BLaER1 treated with 17β-estradiol and CSF1 and Interleukin-3, amounts not matched to agents 10 nM and 100 nM (cell line): ENCODE measurements at regions not wholly inside any gene's neighbourhood (a gene's known extent, or its start where the extent isn't known, plus 50 kb on each side); places are given as distances from the start of the nearest gene placed in this dataset.

Experiments
- H3K27ac ChIP-seq, 11 experiments: shearing (Covaris generic); formaldehyde crosslinking; 2 replicates each; pipeline ENCODE4 v1.8.1; 2022
- H3K27me3 ChIP-seq, 11 experiments: shearing (Covaris generic); formaldehyde crosslinking; 2 replicates each; pipeline ENCODE4 v1.8.1; 2022
- H3K36me3 ChIP-seq, 11 experiments: shearing (Covaris generic); formaldehyde crosslinking; 2 replicates each; pipeline ENCODE4 v1.8.1; 2022
- H3K4me1 ChIP-seq, 10 experiments: shearing (Covaris generic); formaldehyde crosslinking; 2 replicates each; pipeline ENCODE4 v1.8.1; 2022
- H3K4me2 ChIP-seq, 11 experiments: shearing (Covaris generic); formaldehyde crosslinking; 2 replicates each; pipeline ENCODE4 v1.8.1; 2022
- H3K4me3 ChIP-seq, 10 experiments: shearing (Covaris generic); formaldehyde crosslinking; 2 replicates each; pipeline ENCODE4 v1.8.1; 2022
- H3K9ac ChIP-seq, 11 experiments: shearing (Covaris generic); formaldehyde crosslinking; 2 replicates each; pipeline ENCODE4 v1.8.1; 2022
- H3K9me3 ChIP-seq, 11 experiments: shearing (Covaris generic); formaldehyde crosslinking; replicated peaks in 1 of 11; 2 replicates each; pipeline ENCODE4 v1.8.1; 2022
- H4K20me1 ChIP-seq, 11 experiments: shearing (Covaris generic); formaldehyde crosslinking; 2 replicates each; pipeline ENCODE4 v1.8.1; 2022
- Cebpa-rat ChIP-seq, 11 experiments: shearing (Covaris generic); IDR thresholded peaks; 2 replicates each; pipeline ENCODE4 v1.8.1; 2022

DNA sequence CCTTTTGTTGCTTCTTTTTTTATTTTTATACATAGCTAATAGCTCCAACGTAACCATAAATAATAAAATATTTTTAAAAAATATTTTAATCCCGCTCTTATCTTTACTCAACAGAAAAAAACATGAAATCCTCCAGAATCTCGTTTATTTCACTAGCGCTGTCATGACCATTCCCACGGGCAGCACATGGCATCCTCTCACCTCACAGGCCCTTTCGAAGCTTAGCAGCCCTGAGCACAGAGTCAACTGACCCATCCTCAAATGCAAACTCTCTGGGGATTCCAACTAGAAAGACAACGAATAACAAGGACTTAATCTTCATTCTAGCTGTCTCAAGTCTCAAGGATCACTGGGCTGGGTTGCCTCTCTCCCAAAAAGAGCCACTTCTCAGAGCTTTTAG is 285.9 kb upstream of the PPARGC1A start:
- Histone ChIP-seq H3K4me3 (no peak overlapping the region), H3K27me3 (no peaks in the 10 kb centered on the region), H3K4me2 (no peak overlapping the region), H3K36me3 (no peaks in the 10 kb centered on the region), H3K27ac (no peak overlapping the region), H3K9ac (no peak overlapping the region), H3K4me1 (peaks cover 0 to 4% (median 0%) of the 10 kb centered on the region in 10 experiments; a peak in 2 of 20 replicates), H3K9me3 (no peaks in the 10 kb centered on the region), H4K20me1 (no peaks in the 10 kb centered on the region)
- TF ChIP-seq Cebpa-rat (IDR thresholded peaks at IDR 0.05) = no peak

- no peak overlapping the region for H3K27ac ChIP-seq
- TF ChIP-seq Cebpa-rat (IDR thresholded peaks at IDR 0.05) = no peak
- no peaks in the 10 kb centered on the region for H3K27me3 ChIP-seq
- H3K4me1 ChIP-seq = peaks cover 0 to 4% (median 0%) of the 10 kb centered on the region in 10 experiments; a peak in 2 of 20 replicates
- H3K4me2 ChIP-seq = no peak overlapping the region
- no peak overlapping the region for H3K4me3 ChIP-seq
- no peaks in the 10 kb centered on the region for H3K36me3 ChIP-seq
- H3K9me3 ChIP-seq = no peaks in the 10 kb centered on the region
- H4K20me1 ChIP-seq = no peaks in the 10 kb centered on the region
- no peak overlapping the region for H3K9ac ChIP-seq
These were observed 284.8 kb upstream of the PPARGC1A start for GRCh38 chr4:24174602-24175001.

DNA sequence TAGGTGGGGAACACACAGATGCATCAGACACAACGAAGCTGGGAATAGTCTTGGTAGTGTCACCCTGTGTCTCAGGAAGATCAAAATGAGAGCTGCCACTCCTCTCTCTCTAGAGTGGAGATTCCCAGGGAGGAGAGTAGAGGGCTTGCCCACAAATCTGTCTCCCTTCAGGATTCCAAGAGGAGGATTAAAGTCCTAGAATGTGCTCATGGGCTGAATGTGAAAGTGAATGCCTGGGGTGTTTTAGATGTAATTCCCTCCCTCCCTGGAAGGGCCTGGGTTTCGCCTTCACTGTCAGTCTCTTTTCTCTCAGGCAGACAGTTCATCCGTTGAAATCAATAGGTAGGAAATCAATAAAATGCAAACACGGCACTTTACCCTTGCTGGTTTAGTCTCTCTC is 282.6 kb upstream of the PPARGC1A start:
- Histone ChIP-seq H3K27me3 (no peaks in the 10 kb centered on the region), H3K27ac (no peak overlapping the region), H3K36me3 (no peaks in the 10 kb centered on the region), H3K4me3 (no peak overlapping the region), H3K9ac (no peak overlapping the region), H3K4me1 (no peaks in the 10 kb centered on the region), H3K4me2 (no peak overlapping the region), H3K9me3 (no peaks in the 10 kb centered on the region), H4K20me1 (no peaks in the 10 kb centered on the region)
- TF ChIP-seq Cebpa-rat (IDR thresholded peaks at IDR 0.05) = no peak

- no peak for TF ChIP-seq Cebpa-rat (IDR thresholded peaks at IDR 0.05)
- no peaks in the 10 kb centered on the region for H3K36me3 ChIP-seq
- no peaks in the 10 kb centered on the region for H3K27me3 ChIP-seq
- no peak overlapping the region for H3K4me2 ChIP-seq
- H3K4me3 ChIP-seq = no peak overlapping the region
- H3K27ac ChIP-seq = no peak overlapping the region
- no peak overlapping the region for H3K9ac ChIP-seq
- H3K4me1 ChIP-seq = no peaks in the 10 kb centered on the region
- no peaks in the 10 kb centered on the region for H4K20me1 ChIP-seq
- no peaks in the 10 kb centered on the region for H3K9me3 ChIP-seq
These were observed 280.1 kb upstream of the PPARGC1A start for GRCh38 chr4:24169956-24170355.

- no peak for TF ChIP-seq Cebpa-rat (IDR thresholded peaks at IDR 0.05)
- no peaks in the 10 kb centered on the region for H3K27me3 ChIP-seq
- no peaks in the 10 kb centered on the region for H3K36me3 ChIP-seq
- H3K4me3 ChIP-seq = no peak overlapping the region
- H3K4me2 ChIP-seq = no peak overlapping the region
- no peaks in the 10 kb centered on the region for H4K20me1 ChIP-seq
- H3K27ac ChIP-seq = no peak overlapping the region
- H3K9me3 ChIP-seq = no peaks in the 10 kb centered on the region
- no peak overlapping the region for H3K9ac ChIP-seq
- H3K4me1 ChIP-seq = no peaks in the 10 kb centered on the region
These were observed 278.8 kb upstream of the PPARGC1A start for GRCh38 chr4:24168658-24169057.

DNA sequence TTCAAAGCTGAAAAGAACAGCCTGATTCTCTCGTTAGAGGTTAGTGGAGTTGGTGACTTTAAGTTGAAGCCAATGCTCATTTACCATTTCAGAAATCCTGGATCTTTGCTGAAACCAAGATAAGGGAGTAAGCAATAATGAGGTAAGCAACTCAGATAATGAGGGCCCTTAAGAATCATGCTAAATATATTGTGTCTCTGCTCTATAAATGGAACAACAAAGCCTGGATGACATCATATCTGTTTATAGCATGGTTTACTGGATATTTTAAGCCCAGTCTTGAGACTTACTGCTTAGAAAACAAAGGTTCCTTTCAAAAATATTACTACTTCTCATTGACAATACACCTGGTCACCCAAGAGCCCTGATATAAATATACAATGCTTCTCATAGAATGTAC is 276.7 kb upstream of the PPARGC1A start:
- Histone ChIP-seq H3K9me3 (no peaks in the 10 kb centered on the region), H3K9ac (no peak overlapping the region), H3K27me3 (no peaks in the 10 kb centered on the region), H3K4me3 (no peak overlapping the region), H3K4me2 (no peak overlapping the region), H3K27ac (no peak overlapping the region), H4K20me1 (no peaks in the 10 kb centered on the region), H3K4me1 (no peaks in the 10 kb centered on the region), H3K36me3 (no peaks in the 10 kb centered on the region)
- no peak for TF ChIP-seq Cebpa-rat (IDR thresholded peaks at IDR 0.05)

DNA sequence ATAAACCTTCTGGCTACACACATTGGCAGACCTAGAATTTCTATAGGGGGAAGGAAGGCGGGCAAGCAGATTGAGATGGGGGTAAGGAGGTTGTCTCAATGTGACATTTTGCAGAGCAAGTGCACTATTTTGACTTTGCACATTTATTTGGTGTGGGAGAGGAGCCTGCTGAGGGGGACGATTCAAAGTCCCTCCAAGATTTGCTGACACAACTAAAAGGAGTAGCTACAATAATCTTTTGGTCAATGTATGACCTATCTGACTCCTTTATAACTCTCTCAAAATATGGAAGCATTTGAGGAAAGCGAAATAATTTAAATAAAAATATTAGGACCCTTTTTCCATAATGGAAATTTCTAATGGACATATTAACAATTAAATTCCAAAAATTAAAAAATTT is 274.9 kb upstream of the PPARGC1A start:
- Histone ChIP-seq H3K27me3 (no peaks in the 10 kb centered on the region), H3K27ac (no peak overlapping the region), H3K9ac (no peak overlapping the region), H4K20me1 (no peaks in the 10 kb centered on the region), H3K36me3 (no peaks in the 10 kb centered on the region), H3K4me2 (no peak overlapping the region), H3K4me1 (no peaks in the 10 kb centered on the region), H3K4me3 (no peak overlapping the region), H3K9me3 (no peaks in the 10 kb centered on the region)
- TF ChIP-seq Cebpa-rat (IDR thresholded peaks at IDR 0.05) = no peak

GRCh38 chr4:24164054-24164693 is 274.3 kb upstream of the PPARGC1A start:
- Histone ChIP-seq H3K9ac (no peak overlapping the region), H4K20me1 (no peaks in the 10 kb centered on the region), H3K4me3 (no peak overlapping the region), H3K4me1 (no peaks in the 10 kb centered on the region), H3K9me3 (no peaks in the 10 kb centered on the region), H3K36me3 (no peaks in the 10 kb centered on the region), H3K4me2 (no peak overlapping the region), H3K27ac (no peak overlapping the region), H3K27me3 (no peaks in the 10 kb centered on the region)
- TF ChIP-seq Cebpa-rat (IDR thresholded peaks at IDR 0.05) = no peak

DNA sequence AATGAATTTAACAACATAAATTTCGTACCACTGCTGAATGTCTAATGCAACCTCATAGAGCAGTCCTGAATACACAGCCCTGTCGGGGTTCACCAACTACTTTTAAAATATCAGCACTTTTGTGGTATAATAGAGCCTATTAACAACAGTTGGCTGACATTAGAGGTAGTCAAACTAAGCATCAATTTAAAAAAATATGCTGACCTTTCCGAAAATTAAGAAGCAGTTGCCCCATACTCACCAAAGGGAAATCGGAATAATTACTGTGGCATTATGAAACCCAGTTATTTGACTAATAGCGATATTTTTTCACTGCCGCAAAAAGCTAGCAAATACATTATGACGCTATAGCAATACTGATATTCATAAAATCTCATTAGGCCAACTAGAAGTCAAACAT is 273.5 kb upstream of the PPARGC1A start:
- no peaks in the 10 kb centered on the region for H3K4me1 ChIP-seq
- H3K9me3 ChIP-seq = no peaks in the 10 kb centered on the region
- H4K20me1 ChIP-seq = no peaks in the 10 kb centered on the region
- H3K4me3 ChIP-seq = no peak overlapping the region
- H3K27ac ChIP-seq = no peak overlapping the region
- H3K27me3 ChIP-seq = no peaks in the 10 kb centered on the region
- H3K36me3 ChIP-seq = no peaks in the 10 kb centered on the region
- H3K9ac ChIP-seq = no peak overlapping the region
- no peak overlapping the region for H3K4me2 ChIP-seq
- no peak for TF ChIP-seq Cebpa-rat (IDR thresholded peaks at IDR 0.05)

DNA sequence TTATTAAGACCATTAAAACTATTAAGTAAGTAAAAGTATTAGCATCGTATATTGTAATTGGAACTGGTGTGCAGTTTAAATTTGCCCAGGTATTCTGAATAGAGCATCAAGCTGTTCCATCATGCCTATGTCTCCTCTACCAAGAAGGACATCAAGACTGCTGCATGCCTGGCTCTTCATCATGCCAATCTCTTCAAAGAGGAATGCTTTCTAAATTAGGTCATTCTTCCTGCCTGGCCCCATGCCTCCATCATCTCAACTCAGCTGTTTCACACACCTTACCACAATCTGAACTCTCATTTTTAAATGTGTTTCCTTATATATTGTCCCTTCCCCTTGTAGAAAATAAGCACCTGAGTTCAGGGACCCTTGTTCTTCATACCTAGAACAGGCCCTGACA is 270.5 kb upstream of the PPARGC1A start:
- TF ChIP-seq Cebpa-rat (IDR thresholded peaks at IDR 0.05) = no peak
- Histone ChIP-seq H3K4me2 (no peak overlapping the region), H3K9me3 (no peaks in the 10 kb centered on the region), H3K9ac (no peak overlapping the region), H3K4me3 (no peak overlapping the region), H3K4me1 (no peaks in the 10 kb centered on the region), H3K36me3 (no peaks in the 10 kb centered on the region), H3K27ac (no peak overlapping the region), H3K27me3 (no peaks in the 10 kb centered on the region), H4K20me1 (no peaks in the 10 kb centered on the region)
